ENCODE measurements at regions not wholly inside any gene's neighbourhood (a gene's known extent, or its start where the extent isn't known, plus 50 kb on each side); places are given as distances from the start of the nearest gene placed in this dataset.

- no peak for DNase-seq
Observed at GRCh38 chr13:106762708-106763107, 194.8 kb upstream of the ARGLU1 start.

DNA sequence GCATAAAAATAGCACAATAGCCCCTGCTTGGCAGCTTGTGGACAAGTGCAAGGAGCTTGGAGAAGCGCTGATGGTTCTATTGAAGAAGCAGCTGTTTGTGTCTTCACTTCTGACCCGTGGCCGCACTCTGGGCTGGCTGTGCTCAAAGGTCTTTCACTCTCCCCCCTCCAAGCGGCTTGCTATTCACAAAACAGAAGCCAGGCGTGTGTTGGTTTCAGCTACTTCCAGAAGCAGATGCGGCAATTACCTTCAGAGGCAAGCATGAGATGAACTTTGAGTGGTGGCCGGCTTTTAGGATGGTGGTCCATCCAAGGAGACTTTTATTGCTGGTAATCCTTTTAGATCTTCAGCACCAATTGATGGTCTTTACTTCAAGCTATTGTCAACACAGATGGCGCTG is 188.5 kb upstream of the ARGLU1 start:
- no peak for DNase-seq

- DNase-seq = no peak
Observed at GRCh38 chr13:106755542-106755941, 187.6 kb upstream of the ARGLU1 start.

- no peak for DNase-seq
Observed at GRCh38 chr13:106753251-106753650, 185.3 kb upstream of the ARGLU1 start.

DNA sequence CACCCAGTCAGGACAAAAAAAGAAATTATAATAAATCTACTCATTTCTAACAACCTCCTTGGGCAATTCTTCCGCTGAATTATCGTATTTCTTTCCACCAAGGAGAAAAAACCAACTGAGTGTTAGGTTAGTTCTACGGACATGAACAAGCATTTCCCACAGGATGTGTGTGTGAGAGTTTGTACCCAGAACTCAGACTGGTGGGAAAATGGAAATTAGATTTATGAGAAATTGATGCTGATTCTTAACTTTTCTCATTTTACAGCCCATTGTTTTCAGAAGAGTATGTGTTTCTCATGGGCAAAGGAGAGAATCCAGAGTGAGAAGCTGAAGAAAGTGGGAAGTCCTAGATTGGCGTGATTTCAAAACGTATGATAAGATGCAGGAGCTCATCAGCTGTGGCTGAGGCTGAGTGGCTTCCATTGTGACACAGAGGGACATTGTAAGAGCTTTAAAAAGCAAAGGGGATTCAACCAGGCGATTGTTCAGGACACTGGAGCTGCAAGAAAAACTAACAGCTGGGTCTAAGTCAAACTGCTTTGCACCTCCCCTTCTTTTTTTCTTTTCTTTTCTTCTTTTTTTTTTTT is 184.7 kb upstream of the ARGLU1 start:
- no peak for DNase-seq

DNA sequence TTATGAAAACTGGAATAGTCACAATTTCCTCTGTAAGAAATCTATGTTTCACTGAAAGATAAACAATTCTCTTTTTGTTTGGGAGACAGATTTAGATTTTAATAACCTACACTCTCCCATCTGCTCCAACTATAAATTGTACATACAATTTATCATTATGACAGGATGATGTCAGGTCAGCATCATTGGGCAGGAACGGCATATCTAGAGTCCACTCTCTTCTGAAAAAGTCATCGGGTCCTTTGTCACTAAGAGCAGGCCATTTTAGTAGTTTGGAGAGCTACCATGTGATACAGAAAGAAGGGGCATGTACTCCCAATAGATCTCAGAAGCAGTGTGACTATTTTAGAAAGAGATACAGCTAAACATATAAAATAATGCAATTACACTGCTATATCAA is 180.8 kb upstream of the ARGLU1 start:
- DNase-seq = no peak

GRCh38 chr13:106744516-106744915 is 176.6 kb upstream of the ARGLU1 start:
- no peak for DNase-seq

GRCh38 chr13:106738186-106738678 is 170.3 kb upstream of the ARGLU1 start:
- DNase-seq = no peak

DNA sequence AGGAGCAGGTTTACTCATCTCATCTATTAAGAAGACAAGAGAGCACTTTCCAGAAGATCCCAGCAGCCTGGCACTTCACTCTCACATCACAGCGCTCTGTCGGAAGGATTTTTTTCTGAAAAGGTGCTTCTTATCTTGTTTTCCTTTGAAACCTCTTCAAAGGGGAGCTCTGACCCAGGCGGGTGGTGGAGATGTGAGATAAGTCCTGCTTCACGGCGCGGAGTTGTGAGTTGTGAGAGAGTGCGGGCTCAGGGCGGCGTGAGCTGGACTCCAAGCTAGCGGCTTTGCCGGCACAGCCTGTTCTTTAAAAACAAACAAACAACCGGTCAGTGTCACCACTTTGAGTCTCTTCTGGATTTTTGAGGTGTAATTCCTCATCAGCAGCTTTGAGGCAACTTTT is 169.0 kb upstream of the ARGLU1 start:
- DNase-seq = no peak

- no peak for DNase-seq
Observed at GRCh38 chr13:106734198-106734597, 166.3 kb upstream of the ARGLU1 start.

DNA sequence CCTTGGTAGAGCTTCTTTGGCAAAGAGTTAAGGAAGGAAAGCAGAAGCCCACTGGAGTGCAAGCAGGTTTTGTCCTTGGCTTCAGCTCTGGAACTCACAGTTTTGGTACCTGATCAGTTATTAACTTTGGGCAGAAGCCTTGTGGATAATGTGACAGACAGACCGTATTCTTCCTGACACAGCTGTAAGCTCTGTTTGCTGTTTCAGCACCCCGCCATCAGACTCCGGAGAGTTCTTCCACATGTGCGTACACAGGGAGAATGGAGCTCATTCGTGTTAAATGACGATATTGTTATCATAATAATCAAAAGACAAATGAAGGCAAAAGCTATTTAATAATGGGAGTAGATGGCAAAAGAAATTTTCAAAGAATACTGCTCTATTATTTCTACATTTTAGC is 155.1 kb upstream of the ARGLU1 start:
- DNase-seq = no peak

- DNase-seq = no peak
Observed at GRCh38 chr13:106722620-106723019, 154.7 kb upstream of the ARGLU1 start.

- no peak for DNase-seq
Observed at GRCh38 chr13:106721599-106721998, 153.7 kb upstream of the ARGLU1 start.

GRCh38 chr13:106714271-106714982 is 146.5 kb upstream of the ARGLU1 start:
- no peak for DNase-seq

DNA sequence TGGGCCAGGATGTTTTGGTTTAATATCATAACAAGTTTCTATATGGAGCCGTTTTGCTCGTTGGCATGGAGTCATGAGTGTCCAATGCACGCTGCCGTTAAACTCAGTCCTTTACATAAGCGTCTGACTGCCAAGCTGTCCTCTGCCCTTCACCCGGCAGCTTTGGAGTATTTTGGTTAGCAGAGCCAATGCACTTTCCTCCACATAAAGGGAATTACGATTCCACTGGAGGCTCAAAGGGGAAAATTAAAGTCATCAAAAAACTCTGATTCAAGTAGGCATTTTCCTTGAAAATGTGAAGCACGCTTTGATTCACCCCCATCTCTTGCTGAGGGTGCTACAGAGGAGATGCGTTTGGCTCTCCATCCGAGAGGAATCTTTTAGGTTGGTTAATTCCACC is 144.4 kb upstream of the ARGLU1 start:
- DNase-seq = no peak

- DNase-seq = no peak
Observed at GRCh38 chr13:106710266-106710665, 142.3 kb upstream of the ARGLU1 start.

DNA sequence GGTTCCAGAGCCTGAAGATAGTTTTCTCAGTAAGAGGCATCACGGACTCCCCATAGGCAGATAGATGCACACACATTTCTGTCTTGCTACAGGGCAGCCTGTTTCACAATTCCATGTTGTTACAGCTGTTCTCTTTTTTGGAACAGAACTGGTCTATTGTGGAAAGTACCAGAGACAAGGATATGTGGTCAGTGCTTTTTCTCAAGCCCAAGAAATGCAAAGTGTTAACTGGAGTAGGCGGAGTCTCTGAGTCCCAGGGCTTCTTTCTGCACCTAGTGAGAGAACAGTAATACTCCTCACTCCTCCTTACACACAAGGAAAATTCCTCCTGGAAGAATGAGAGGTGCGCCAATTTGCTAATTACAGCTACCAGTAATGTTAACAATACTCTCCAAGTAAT is 141.6 kb upstream of the ARGLU1 start:
- DNase-seq = no peak

DNA sequence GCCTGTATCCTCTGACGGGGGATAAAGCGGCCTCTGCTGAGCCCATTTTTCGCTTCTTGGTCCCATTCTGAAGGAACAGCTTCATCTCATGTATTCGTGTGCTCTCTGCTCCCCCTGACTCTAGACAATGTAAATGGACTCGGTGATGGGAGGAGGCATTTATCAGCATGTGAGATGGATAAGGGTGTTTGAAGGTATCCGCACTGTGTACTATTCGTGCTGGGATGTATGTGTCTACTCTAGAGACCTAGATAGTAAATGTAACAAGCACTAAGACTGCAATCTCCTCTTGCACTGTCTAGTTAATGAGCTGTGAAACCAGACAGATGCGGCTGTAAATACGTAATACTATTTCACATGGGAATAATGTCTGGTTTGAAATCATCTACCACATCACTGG is 134.6 kb upstream of the ARGLU1 start:
- no peak for DNase-seq

GRCh38 chr13:106701771-106702341 is 133.9 kb upstream of the ARGLU1 start:
- no peak for DNase-seq

GRCh38 chr13:106700439-106700838 is 132.5 kb upstream of the ARGLU1 start:
- no peak for DNase-seq

DNA sequence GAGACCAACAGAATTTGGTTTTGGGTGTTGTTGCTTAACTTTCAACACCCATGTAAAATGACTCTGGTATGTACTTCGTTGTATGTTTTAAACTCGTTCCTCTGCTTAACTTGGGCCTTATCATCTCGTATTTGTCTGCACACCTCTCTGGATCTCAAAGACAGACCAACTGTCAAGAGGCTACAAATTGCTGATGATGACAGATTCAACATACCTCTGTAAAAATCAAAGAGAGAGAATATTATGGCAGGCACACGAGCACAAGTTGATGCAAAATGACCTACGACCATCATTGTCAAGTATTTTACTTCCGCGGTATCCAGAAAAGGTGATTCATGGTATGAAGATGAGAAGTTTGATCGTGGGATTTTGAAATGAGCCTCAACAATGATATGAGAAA is 132.1 kb upstream of the ARGLU1 start:
- DNase-seq = no peak

DNA sequence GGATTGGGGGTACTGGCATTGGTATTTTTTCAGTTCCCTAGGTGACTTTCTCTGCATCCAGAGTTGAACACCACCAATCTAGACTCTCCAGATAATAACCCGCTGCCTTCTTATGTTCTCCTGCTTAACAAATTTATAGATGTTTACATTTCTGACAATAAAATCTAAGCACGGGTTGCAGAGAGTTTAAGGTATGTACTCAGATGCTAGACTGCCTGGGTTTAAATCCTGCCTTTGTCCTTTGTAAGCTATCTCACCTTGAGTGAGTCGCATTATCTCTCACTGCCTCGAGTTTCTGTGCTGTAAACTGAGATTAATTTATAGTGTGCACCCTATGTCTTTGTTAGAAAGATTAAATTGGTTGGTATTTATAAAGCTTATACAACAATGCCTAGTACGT is 131.4 kb upstream of the ARGLU1 start:
- DNase-seq = no peak

GRCh38 chr13:106696719-106697118 is 128.8 kb upstream of the ARGLU1 start:
- no peak for DNase-seq

DNA sequence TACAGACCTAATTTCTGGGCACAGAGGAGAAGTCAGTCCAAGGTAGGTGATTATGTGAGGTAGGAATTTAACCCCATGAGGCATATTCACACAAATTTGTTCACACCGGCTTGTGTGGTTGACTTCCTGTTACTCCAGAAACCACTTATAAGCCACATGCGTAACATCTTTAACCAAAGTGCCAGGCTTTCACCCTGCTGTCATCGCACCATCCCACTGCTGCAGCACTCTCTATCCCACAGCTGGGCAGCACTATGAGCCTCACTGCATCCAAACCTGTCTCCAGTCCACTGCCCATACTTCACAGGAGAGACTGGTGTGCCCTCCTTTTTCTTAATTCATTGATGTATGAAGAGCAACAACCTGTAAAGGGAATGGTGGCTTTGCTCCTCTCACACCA is 128.2 kb upstream of the ARGLU1 start:
- DNase-seq = no peak

DNA sequence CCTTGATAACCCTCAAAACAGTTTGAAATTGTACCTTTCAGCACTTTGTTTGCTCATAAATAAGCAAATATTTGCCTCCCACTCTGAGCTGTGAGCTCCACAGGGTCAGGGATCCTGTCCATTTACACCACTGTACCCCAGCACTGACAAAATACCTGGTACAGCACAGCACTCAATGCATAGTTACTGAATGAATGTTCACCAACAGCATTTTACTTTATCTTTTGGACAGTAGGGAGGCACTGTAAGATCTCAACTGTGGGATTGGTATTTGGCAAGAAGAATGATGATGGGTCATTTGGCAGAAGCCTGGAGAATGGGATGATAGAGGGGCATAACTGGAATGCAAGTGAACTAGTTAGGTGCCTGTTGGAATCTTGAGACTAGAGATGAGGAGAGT is 127.2 kb upstream of the ARGLU1 start:
- no peak for DNase-seq
